ENCODE measurements at regions not wholly inside any gene's neighbourhood (a gene's known extent, or its start where the extent isn't known, plus 50 kb on each side); places are given as distances from the start of the nearest gene placed in this dataset.

DNA sequence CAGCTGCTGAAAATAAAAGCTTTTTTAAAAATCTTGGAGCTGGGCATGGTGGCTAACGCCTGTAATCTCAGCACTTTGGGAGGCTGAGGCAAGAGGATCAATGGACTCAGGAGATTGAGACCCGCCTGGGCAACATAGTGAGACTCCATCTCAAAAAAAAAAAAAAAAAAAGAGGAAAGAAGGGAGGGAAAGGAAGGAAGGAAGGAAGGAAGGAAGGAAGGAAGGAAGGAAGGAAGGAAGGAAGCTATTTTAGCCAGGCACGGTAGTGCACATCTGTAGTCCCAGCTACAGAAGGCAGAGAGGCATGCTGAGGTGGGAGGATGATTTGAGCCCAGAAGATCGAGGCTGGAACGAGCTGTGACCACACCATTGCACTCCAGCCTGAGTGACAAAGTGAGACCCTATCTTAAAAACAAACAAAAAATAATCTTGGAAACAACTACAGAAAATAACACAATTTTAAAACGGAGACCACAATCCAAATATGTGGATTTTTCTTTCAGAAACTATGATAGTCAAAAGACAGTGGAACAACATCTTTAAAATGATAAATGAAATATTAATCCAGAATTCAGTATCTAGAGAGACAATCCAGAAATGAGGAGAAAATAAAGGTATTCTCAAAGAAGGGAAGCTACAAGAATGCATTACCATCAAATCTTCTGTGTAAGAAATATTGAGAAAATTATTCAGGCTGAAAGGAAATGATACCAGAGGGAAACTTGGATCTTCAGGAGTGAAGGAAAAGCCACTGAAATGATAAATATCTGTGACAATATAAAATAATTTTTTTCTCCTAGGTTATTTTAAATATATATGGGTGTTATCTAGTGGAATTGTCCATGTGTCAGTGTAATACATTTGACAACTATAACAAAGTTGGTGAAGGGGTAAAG lies 182.0 kb downstream of the GPX5 start:
- no peak for DNase-seq (ENCODE audit: low read depth)

DNA sequence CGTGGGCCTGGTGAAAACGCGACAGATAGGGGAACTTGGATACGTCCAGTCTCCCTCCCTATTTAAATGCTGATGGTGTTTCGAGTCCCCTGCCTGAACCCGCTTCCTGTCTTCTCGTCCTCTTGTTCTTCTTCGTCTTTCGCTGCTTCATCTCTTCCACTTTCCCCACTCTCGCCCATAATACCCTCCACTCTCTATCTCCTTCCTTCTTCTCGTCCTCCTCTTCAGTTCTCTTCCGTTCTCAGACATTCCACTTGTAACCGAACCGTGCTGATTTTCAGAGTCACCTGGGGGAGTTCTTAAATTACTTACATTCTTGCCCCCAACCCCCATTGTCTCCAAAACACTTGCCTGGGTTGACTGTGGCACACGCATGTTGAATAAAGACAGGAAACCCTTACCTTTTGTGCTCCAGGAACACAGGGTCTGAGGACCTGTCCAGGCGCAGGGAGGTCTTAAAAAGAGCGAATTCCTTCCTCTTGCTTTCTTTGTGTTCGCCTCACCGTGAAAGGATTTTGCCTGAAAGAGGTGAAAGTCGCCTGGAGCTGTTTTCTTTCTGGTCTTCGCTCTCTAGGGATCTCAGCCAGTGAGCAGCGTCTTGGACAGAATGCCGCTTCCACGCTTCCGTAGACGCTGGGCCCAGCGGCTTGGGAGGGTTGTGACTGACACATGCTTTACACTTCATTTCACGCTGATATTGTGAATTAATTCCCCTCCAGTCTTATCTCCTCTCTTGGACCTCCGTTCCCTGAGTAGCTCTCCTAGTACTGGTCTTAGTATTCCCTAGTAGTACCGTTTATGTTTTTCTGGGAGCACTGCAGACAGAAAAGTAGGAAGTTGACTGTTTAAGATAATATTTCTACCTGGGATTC lies 184.0 kb downstream of the GPX5 start:
- no peak for DNase-seq (ENCODE audit: low read depth)

DNA sequence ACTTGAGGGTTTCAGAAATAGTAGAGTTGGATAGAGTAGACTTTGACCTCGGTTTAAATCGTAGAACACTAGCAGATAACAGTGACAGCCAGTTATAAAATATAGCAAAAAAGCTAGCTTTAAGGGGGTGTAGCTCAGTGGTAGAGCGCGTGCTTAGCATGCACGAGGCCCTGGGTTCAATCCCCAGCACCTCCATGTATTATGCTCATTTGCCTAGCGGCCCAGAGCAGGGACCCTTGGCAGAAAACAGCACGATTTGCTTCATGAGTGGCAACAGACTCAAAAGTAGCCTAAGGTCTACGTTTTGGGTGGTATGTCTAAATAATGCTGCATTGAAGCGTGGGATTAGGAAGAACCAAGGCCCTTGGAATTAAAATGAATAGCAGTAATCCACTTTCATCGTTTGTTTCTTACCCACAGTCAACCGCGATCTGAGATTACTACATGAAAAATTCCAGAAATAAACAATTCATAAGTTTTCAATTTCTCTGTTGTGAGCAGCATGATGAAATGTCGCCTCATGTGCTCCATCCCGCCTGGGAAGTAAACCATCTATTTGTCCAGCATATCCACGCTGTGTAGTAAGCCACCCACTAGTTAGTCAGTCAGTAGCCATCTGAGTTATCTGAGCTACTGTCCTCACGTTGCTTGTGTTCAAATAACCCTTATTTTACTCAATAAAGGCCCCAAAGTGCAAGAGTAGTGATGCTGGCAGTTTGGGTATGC lies 184.9 kb downstream of the GPX5 start:
- DNase-seq (ENCODE audit: low read depth) = no peak

GRCh38 chr6:28711325-28711724 lies 185.6 kb downstream of the GPX5 start:
- DNase-seq (ENCODE audit: low read depth) = no peak

DNA sequence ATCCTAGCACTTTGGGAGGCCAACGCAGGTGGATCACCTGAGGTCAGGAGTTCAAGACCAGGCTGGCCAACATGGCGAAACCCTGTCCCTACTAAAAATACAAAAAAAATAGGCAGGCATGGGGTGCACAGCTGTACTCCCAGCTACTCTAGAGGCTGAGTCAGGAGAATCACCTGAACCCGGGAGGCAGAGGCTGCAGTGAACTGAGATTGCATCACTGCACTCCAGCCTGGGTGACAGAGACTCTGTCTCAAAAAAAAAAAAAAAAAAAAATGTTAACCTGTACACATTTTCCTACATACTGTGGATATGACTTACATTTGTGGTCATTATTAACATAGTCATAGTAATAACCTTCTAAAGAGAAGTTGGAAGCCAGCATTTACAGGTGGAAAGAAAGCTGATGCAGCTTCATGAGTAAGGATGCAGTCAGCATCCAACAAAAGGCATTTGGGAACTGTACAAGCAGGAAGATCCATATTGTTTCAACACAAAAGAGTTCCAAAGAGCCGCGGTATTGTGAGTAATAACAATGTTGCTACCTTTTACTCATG lies 186.2 kb downstream of the GPX5 start:
- DNase-seq (ENCODE audit: low read depth) = no peak

GRCh38 chr6:28712982-28713381 lies 187.3 kb downstream of the GPX5 start:
- DNase-seq (ENCODE audit: low read depth) = no peak

DNA sequence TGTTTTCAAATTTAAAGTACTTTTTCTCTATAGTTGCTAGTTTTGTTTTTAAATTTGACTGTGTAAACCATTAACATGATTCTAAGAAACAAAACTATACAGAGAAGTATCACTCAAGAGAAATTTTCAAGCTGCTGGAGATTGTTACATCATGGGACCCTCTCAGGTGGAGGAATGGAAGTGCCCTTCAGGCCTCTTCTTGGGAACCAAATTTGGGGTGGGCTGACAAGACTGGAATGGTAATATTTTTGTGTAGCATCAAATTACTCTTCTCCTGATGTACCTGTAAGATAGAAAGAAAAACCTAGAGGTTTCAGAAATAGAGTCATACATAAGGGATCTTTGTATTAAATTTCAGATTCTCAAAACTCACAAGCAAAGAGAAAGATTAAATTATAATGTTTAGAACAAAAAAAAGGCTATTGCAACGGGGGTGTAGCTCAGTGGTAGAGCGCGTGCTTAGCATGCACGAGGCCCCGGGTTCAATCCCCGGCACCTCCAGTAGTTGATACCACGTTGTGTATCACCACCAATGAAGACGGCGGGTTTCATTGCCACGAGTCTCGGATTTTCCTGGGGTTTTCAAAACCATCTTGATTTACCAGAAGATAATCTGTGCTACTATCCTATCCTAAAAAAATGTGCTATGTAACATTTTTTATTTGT lies 193.7 kb downstream of the GPX5 start:
- DNase-seq (ENCODE audit: low read depth) = no peak

- DNase-seq (ENCODE audit: low read depth) = no peak
These were observed 194.9 kb downstream of the GPX5 start for GRCh38 chr6:28720357-28721231.

- DNase-seq (ENCODE audit: low read depth) = no peak
These were observed 195.7 kb downstream of the GPX5 start for GRCh38 chr6:28721372-28721771.

- DNase-seq (ENCODE audit: low read depth) = no peak
These were observed 198.7 kb downstream of the GPX5 start for GRCh38 chr6:28724395-28724794.

- no peak for DNase-seq (ENCODE audit: low read depth)
These were observed 198.4 kb downstream of the TRIM27 start for GRCh38 chr6:28725274-28725809.

DNA sequence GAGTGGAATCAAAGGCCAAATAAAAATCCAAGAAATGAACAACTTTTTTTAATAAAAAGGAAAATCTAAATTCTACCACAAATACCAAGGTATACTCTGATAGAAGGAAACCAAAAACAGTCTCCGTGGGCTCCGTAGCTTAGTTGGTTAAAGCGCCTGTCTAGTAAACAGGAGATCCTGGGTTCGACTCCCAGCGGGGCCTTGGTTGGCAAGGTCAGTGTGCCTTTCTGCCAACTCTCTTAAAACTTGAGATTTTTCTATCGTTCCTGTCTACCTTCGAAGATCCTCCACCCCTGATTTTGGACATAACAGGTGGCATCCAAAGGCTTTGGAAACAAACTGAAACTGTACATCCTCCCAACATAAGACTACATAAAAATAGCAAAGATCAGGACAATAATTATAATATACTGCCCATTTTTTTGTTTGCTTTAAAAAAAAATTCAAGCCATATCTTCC lies 197.9 kb downstream of the TRIM27 start:
- no peak for DNase-seq (ENCODE audit: low read depth)

GRCh38 chr6:28726569-28727309 lies 197.0 kb downstream of the TRIM27 start:
- DNase-seq (ENCODE audit: low read depth) = no peak

GRCh38 chr6:28727559-28728211 lies 196.1 kb downstream of the TRIM27 start:
- DNase-seq (ENCODE audit: low read depth) = no peak

DNA sequence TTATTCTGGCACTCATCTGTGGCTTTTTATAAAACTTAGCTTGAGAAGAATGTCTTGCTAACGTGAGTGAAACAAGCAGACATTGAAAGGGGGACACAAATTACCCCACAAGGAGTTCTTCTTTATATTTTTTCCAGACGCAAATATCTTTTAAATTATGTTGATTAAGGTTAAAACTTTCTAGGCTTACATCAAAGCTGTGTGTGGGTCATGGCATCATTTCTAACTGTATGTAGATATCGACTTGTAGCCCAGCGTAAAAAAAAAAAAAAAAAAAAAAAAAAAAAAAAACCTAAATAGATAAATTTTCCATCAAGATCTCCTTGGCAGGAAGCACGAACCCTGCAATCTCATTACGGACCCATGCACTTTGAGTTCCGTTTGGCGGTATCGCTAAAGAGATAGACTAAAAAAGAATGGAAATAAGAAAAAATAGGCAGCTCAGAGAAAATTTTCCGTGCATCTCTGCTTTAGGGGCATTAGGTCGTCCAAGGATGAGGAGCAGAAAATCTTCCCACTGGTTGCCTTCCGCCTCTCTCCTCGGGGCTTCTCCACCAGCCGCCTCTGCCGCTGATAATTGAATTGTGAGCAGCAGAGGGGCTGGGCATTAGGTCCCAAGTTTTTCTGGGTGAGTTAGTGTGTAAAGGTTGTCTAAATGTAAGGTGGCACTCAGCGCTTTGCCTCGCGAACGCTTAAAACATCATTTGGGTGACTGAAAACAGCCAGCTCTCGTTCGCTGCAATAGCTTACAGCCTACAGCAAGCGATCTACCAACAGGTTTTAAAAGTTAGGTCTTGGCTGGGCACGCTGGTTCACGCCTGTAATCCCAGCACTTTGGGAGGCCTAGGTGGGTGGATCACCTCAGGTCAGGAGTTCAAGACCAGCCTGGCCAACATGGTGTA lies 194.0 kb downstream of the TRIM27 start:
- no peak for DNase-seq (ENCODE audit: low read depth)

DNA sequence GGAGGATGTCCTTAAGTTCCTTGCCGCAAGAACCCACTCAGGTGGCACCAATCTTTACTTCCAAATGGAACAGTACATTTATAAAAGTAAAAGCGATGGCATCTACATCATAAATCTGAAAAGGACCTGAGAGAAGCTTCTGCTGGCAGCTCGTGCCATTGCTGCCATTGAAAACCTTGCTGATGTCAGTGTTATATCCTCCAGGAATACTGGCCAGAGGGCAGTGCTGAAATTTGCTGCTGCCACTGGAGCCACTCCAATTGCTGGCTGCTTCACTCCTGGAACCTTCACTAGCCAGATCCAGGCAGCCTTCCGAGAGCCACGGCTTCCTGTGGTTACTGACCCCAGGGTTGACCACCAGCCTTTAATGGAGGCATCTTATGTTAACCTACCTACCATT lies 191.7 kb downstream of the TRIM27 start:
- DNase-seq (ENCODE audit: low read depth) = no peak

DNA sequence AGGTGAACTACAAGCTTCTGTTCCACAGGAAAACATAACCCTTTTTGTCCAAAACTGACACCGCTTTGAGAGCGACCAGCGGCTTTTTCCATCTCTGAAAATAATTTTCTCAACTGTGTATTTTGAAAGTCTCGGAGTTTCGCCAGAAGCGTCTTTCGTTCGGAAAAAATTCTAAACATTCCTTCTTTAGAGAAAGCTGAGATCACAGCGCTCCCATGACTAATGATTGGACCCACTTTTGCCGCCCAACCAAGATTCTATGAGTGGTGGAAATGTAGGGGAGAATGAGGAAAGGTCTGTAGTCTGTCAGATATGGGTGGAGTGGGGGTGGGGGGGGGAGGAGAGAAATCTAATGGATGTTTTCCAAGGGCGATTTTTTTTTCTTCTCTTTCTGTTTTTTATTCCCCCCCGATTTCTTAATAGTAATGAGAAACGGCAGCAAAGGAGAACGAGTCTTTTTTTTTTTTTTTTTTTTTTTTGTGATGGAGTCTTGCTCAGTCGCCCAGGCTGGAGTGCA lies 189.3 kb downstream of the TRIM27 start:
- DNase-seq (ENCODE audit: low read depth) = no peak

DNA sequence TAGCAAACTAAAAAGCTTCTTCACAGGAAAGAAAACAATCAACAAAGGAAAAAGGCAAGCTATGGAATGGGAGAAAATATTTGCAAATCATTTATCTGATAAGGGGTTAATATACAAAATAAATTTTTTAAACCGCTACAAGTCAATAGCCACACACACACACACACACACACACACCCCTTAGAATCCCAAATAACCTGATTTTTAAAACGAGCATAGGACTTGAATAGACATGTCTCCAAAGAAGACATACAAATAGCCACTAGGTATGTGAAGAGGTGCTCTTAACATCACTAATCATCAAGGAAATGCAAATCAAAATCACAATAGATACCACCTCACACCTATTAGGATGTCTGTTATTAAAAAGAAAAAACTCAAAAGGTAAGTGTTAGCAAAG lies 187.7 kb downstream of the TRIM27 start:
- DNase-seq (ENCODE audit: low read depth) = no peak
